Loucy (cell line): ENCODE measurements at regions not wholly inside any gene's neighbourhood (a gene's known extent, or its start where the extent isn't known, plus 50 kb on each side); places are given as distances from the start of the nearest gene placed in this dataset.

Source experiments
- EZH2phosphoT487 ChIP-seq: fragments of 200-600 bp; IDR thresholded peaks from 2 replicates; pipeline ENCODE4 v1.6.1; 2018; ENCODE audit warnings: antibody characterized with exemption, mild to moderate bottlenecking, moderate library complexity, borderline replicate concordance
- TF ChIP-seq, protein P1 (sequence below): fragments of 200-600 bp; sonication (generic); conservative IDR thresholded peaks from 2 replicates; pipeline ENCODE4 v1.5.1; 2014; ENCODE audit warnings: mild to moderate bottlenecking, antibody characterized with exemption, low read length

GRCh38 chr9:14424289-14424688, 110.3 kb upstream of the NFIB start:
- TF ChIP-seq, protein P1, sequence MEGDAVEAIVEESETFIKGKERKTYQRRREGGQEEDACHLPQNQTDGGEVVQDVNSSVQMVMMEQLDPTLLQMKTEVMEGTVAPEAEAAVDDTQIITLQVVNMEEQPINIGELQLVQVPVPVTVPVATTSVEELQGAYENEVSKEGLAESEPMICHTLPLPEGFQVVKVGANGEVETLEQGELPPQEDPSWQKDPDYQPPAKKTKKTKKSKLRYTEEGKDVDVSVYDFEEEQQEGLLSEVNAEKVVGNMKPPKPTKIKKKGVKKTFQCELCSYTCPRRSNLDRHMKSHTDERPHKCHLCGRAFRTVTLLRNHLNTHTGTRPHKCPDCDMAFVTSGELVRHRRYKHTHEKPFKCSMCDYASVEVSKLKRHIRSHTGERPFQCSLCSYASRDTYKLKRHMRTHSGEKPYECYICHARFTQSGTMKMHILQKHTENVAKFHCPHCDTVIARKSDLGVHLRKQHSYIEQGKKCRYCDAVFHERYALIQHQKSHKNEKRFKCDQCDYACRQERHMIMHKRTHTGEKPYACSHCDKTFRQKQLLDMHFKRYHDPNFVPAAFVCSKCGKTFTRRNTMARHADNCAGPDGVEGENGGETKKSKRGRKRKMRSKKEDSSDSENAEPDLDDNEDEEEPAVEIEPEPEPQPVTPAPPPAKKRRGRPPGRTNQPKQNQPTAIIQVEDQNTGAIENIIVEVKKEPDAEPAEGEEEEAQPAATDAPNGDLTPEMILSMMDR, result no peak
- TF ChIP-seq EZH2phosphoT487, result no peak
